Kidney epithelial cell (primary cell): ENCODE measurements at regions not wholly inside any gene's neighbourhood (a gene's known extent, or its start where the extent isn't known, plus 50 kb on each side); places are given as distances from the start of the nearest gene placed in this dataset.

Experiments used
- DNase-seq: peaks from one replicate; pipeline ENCODE4 v3.0.0-alpha.2; 2010; ENCODE audit warnings: low read depth
- H3K27me3 ChIP-seq: 2 replicates; pipeline ENCODE4 v1.6.0; 2011; ENCODE audit warnings: low read length; ENCODE audit not compliant: control insufficient read depth, insufficient read depth
- H3K36me3 ChIP-seq: 2 replicates; pipeline ENCODE4 v1.5.1; 2011; ENCODE audit warnings: low read length; ENCODE audit not compliant: control insufficient read depth, insufficient read depth
- H3K4me3 ChIP-seq: 2 replicates; pipeline ENCODE4 v1.5.1; 2011; ENCODE audit warnings: low read depth, mild to moderate bottlenecking, control low read depth, low read length
- CTCF ChIP-seq: IDR thresholded peaks from 2 replicates; pipeline ENCODE4 v1.5.1; 2011; ENCODE audit warnings: mild to moderate bottlenecking, moderate library complexity, low read length, control low read depth, inconsistent platforms; ENCODE audit not compliant: insufficient read depth, poor library complexity, severe bottlenecking

- Histone ChIP-seq H3K36me3 (no peaks in the 10 kb centered on the region), H3K27me3 (no peaks in the 10 kb centered on the region), H3K4me3 (no peak overlapping the region)
- TF ChIP-seq CTCF = no peak
- no peak for DNase-seq
These were observed 312.3 kb downstream of the CDC5L start for GRCh38 chr6:44699851-44700250.

- Histone ChIP-seq H3K27me3 (no peaks in the 10 kb centered on the region), H3K4me3 (no peak overlapping the region), H3K36me3 (no peaks in the 10 kb centered on the region)
- no peak for DNase-seq
- TF ChIP-seq CTCF = no peak
These were observed 312.9 kb downstream of the CDC5L start for GRCh38 chr6:44700422-44700821.

- Histone ChIP-seq H3K36me3 (no peaks in the 10 kb centered on the region), H3K4me3 (no peak overlapping the region), H3K27me3 (no peaks in the 10 kb centered on the region)
- no peak for DNase-seq
- TF ChIP-seq CTCF = no peak
These were observed 313.6 kb downstream of the CDC5L start for GRCh38 chr6:44701038-44701636.

- no peaks in the 10 kb centered on the region for H3K36me3 ChIP-seq
- no peak for TF ChIP-seq CTCF
- no peak overlapping the region for H3K4me3 ChIP-seq
- DNase-seq = no peak
- H3K27me3 ChIP-seq = no peaks in the 10 kb centered on the region
These were observed 314.2 kb downstream of the CDC5L start for GRCh38 chr6:44701637-44702101.

- Histone ChIP-seq H3K4me3 (no peak overlapping the region), H3K36me3 (no peaks in the 10 kb centered on the region), H3K27me3 (no peaks in the 10 kb centered on the region)
- no peak for TF ChIP-seq CTCF
- DNase-seq = no peak
These were observed 314.8 kb downstream of the CDC5L start for GRCh38 chr6:44702292-44702691.
